ENCODE measurements at regions not wholly inside any gene's neighbourhood (a gene's known extent, or its start where the extent isn't known, plus 50 kb on each side); places are given as distances from the start of the nearest gene placed in this dataset.

GRCh38 chr9:16309082-16309468, 561.4 kb downstream of the BNC2 start:
- Mint-ChIP-seq H3K9me3 (peaks cover 17% of the 10 kb centered on the region), H3K4me1 (no peaks in the 10 kb centered on the region), H3K4me3 (no peak overlapping the region), H3K36me3 (ENCODE audit: insufficient read depth) (peaks cover 1% of the 10 kb centered on the region), H3K27me3 (no peaks in the 10 kb centered on the region), H3K27ac (ENCODE audit: low read depth) (no peak overlapping the region)
- no peak for ATAC-seq (replicated peaks; ENCODE audit: extremely low read depth, poor library complexity, severe bottlenecking)
- no peak for DNase-seq (ENCODE audit: low spot score in 2 of 2)

GRCh38 chr9:16309469-16310271, 560.8 kb downstream of the BNC2 start:
- no peak for ATAC-seq (replicated peaks; ENCODE audit: extremely low read depth, poor library complexity, severe bottlenecking)
- Mint-ChIP-seq H3K4me1 (no peaks in the 10 kb centered on the region), H3K36me3 (ENCODE audit: insufficient read depth) (peaks cover 1% of the 10 kb centered on the region), H3K27ac (ENCODE audit: low read depth) (no peak overlapping the region), H3K27me3 (no peaks in the 10 kb centered on the region), H3K9me3 (peaks cover 17% of the 10 kb centered on the region), H3K4me3 (no peak overlapping the region)
- no peak for DNase-seq (ENCODE audit: low spot score in 2 of 2)

- no peak for DNase-seq (ENCODE audit: low spot score in 2 of 2)
- Mint-ChIP-seq H3K9me3 (peaks cover 17% of the 10 kb centered on the region), H3K36me3 (ENCODE audit: insufficient read depth) (peaks cover 1% of the 10 kb centered on the region), H3K27ac (ENCODE audit: low read depth) (no peak overlapping the region), H3K4me1 (no peaks in the 10 kb centered on the region), H3K27me3 (no peaks in the 10 kb centered on the region), H3K4me3 (no peak overlapping the region)
- ATAC-seq (replicated peaks; ENCODE audit: extremely low read depth, poor library complexity, severe bottlenecking), result no peak
Measured at GRCh38 chr9:16310278-16311110, 560.0 kb downstream of the BNC2 start.

DNA sequence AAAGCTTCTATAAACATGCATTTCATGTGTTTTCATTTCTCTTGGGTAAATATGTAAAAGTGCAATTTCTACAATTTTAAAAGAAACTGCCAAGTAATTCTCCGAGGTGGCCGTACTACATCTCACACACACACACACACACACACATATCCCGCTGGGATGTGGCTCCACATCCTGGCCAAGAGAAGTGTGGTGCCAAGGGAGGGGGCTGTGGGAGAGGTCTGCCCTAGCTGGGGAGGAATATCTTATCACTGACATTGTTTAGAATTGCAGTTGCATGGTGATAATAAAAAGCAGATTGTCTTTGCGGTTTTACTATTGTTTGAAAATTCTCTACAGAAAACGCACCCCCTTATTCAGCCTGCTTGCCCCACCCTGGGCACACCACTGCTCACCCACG, 558.4 kb downstream of the BNC2 start:
- no peaks in the 10 kb centered on the region for H3K4me1 Mint-ChIP-seq
- ATAC-seq (replicated peaks; ENCODE audit: extremely low read depth, poor library complexity, severe bottlenecking) (no peak), DNase-seq (ENCODE audit: low spot score in 2 of 2) (no peak)
- H3K27me3 Mint-ChIP-seq, result no peaks in the 10 kb centered on the region
- no peak overlapping the region for H3K4me3 Mint-ChIP-seq
- peaks cover 11% of the 10 kb centered on the region for H3K9me3 Mint-ChIP-seq
- H3K36me3 Mint-ChIP-seq (ENCODE audit: insufficient read depth), result no peaks in the 10 kb centered on the region
- H3K27ac Mint-ChIP-seq (ENCODE audit: low read depth), result no peak overlapping the region

DNA sequence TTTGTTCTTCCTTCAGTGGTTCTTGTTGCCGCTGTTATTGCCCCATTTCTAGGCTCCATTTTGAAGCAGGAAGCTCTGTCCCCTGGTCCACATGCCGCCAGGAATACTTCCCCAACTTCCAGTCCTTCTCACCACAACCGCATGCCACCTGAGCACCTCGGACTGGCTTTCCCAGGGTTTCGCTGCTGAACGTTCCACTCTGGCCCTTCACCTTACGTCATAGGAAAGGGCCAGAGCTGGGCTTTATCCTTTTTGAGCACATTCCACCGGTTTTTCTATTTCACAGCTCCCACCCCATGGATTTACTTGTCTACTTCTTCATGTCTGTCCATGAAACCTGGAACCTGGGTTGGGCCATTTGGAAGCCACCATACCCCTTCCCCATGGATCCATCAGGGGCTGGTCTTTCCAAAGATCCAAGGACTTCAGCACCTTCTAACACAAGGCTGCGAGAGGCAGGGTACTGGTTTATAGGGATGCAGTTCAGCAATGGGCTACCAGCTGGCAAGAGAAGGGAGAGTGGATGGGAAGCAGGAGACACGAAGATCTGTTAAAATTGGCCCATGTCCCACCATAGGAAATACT, 557.4 kb downstream of the BNC2 start:
- Mint-ChIP-seq H3K4me3 (no peak overlapping the region), H3K27me3 (no peaks in the 10 kb centered on the region), H3K4me1 (no peaks in the 10 kb centered on the region), H3K27ac (ENCODE audit: low read depth) (no peak overlapping the region), H3K9me3 (peaks cover 11% of the 10 kb centered on the region), H3K36me3 (ENCODE audit: insufficient read depth) (no peaks in the 10 kb centered on the region)
- ATAC-seq (replicated peaks; ENCODE audit: extremely low read depth, poor library complexity, severe bottlenecking) (no peak), DNase-seq (ENCODE audit: low spot score in 2 of 2) (no peak)

GRCh38 chr9:16314476-16314875, 556.0 kb downstream of the BNC2 start:
- Mint-ChIP-seq H3K27me3 (no peaks in the 10 kb centered on the region), H3K9me3 (peaks cover 11% of the 10 kb centered on the region), H3K4me1 (no peaks in the 10 kb centered on the region), H3K4me3 (no peak overlapping the region), H3K27ac (ENCODE audit: low read depth) (no peak overlapping the region), H3K36me3 (ENCODE audit: insufficient read depth) (no peaks in the 10 kb centered on the region)
- no peak for DNase-seq (ENCODE audit: low spot score in 2 of 2)
- ATAC-seq (replicated peaks; ENCODE audit: extremely low read depth, poor library complexity, severe bottlenecking), result no peak

DNA sequence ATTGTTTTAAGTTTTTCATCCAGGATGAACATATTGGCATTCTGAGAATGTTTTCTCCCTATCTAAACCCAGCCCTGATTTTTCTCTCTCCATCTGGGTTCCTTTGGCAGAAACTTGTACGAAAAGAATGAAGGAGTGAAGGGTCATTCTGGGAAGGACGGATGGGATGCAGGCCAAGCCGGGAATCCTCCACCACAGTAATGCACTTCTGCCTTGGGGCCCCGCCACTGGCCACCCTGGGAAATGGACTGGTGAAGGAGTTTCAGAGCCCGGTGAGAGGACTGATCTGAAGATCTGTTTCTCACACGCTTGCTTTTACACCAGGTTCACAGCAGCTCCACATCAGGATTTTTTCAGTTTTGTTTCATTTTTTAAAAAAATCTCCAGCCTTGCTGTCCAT, 554.8 kb downstream of the BNC2 start:
- no peaks in the 10 kb centered on the region for H3K27me3 Mint-ChIP-seq
- ATAC-seq (replicated peaks; ENCODE audit: extremely low read depth, poor library complexity, severe bottlenecking), result no peak
- H3K9me3 Mint-ChIP-seq, result peaks cover 6% of the 10 kb centered on the region
- no peak overlapping the region for H3K4me3 Mint-ChIP-seq
- H3K36me3 Mint-ChIP-seq (ENCODE audit: insufficient read depth), result no peaks in the 10 kb centered on the region
- no peak overlapping the region for H3K27ac Mint-ChIP-seq (ENCODE audit: low read depth)
- no peaks in the 10 kb centered on the region for H3K4me1 Mint-ChIP-seq
- DNase-seq (ENCODE audit: low spot score in 2 of 2), result no peak

DNA sequence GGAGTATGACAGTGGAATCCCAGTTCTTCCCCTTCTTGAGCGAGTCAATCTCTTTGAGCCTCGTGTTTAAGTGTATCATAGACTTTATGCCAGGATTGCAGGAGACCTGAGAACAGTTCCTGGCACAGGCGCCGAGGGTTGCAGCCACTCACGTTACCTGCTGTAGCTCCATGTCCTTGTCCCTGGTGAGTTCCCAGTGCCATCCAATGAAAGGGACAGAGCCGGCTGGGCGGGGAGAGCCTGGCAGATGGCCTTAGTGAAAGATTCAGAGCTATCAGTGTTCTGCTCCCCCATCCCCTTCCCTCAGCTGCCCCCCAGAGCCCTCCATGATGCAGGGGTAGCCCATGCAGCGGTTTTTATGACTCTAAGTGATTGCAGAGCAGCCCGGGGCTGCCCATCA, 554.0 kb downstream of the BNC2 start:
- Mint-ChIP-seq H3K9me3 (peaks cover 5% of the 10 kb centered on the region), H3K36me3 (ENCODE audit: insufficient read depth) (no peaks in the 10 kb centered on the region), H3K27ac (ENCODE audit: low read depth) (no peak overlapping the region), H3K4me3 (no peak overlapping the region), H3K4me1 (no peaks in the 10 kb centered on the region), H3K27me3 (no peaks in the 10 kb centered on the region)
- DNase-seq (ENCODE audit: low spot score in 2 of 2) (no peak), ATAC-seq (replicated peaks; ENCODE audit: extremely low read depth, poor library complexity, severe bottlenecking) (no peak)

- no peaks in the 10 kb centered on the region for H3K27me3 Mint-ChIP-seq
- no peak for ATAC-seq (replicated peaks; ENCODE audit: extremely low read depth, poor library complexity, severe bottlenecking)
Measured at GRCh38 chr9:16316911-16317817, 553.3 kb downstream of the BNC2 start.

DNA sequence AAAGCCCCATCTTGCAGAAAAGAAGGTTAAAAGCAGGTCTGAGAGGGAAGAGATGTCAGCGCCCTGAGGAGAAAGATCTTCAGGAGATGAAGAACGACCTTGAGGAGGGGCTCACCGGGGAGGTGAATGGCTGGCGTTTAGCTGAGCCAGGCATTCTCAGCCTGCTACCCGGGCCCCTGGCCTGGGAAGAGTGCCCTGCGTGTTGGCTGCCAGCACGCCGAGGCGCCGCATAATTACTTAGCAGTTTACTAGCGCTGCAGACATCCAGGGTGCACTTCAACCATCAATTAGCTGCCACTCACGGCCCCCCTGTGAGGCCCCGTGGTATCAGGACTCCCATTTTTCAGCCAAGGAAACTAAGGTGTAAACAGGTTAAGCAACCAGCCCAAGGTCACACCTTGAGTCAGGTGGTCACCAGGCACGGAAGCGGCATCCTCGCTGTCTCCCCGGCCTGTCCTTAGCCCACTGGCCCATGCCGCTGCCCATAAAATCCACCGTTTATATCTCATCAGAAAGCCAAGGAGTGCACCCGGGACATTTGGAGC, 551.9 kb downstream of the BNC2 start:
- Mint-ChIP-seq H3K27ac (ENCODE audit: low read depth) (no peak overlapping the region), H3K27me3 (no peaks in the 10 kb centered on the region), H3K9me3 (no peaks in the 10 kb centered on the region), H3K4me3 (no peak overlapping the region), H3K36me3 (ENCODE audit: insufficient read depth) (no peaks in the 10 kb centered on the region), H3K4me1 (no peaks in the 10 kb centered on the region)
- no peak for DNase-seq (ENCODE audit: low spot score in 2 of 2)
- ATAC-seq (replicated peaks; ENCODE audit: extremely low read depth, poor library complexity, severe bottlenecking), result no peak

More at GRCh38 chr9:16316911-16317817, 553.3 kb downstream of the BNC2 start:
- DNase-seq (ENCODE audit: low spot score in 2 of 2), result no peak
- Mint-ChIP-seq H3K4me1 (no peaks in the 10 kb centered on the region), H3K27ac (ENCODE audit: low read depth) (no peak overlapping the region), H3K36me3 (ENCODE audit: insufficient read depth) (no peaks in the 10 kb centered on the region), H3K4me3 (no peak overlapping the region), H3K9me3 (peaks cover 5% of the 10 kb centered on the region)

DNA sequence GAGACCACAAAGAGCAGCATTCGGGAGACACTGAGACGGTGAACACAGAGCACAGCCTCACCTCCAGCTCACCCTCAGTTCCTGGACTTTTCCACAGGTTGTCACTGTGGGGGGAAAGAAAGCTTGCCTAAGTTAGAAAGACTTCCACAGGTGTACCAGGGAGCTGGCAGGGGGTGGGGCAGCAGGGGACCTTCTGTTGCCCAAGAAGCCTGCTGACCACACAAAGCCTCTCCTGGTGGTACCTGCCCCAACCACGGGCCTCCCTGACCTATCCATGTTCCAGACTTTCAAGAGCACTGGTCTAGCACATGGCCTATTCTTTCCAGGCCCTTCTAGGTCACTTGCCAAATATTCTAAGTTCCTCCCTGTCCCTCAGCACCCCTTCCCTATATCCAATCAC, 550.8 kb downstream of the BNC2 start:
- ATAC-seq (replicated peaks; ENCODE audit: extremely low read depth, poor library complexity, severe bottlenecking) (no peak), DNase-seq (ENCODE audit: low spot score in 2 of 2) (no peak)
- H3K27ac Mint-ChIP-seq (ENCODE audit: low read depth), result no peak overlapping the region
- H3K4me1 Mint-ChIP-seq, result no peaks in the 10 kb centered on the region
- H3K36me3 Mint-ChIP-seq (ENCODE audit: insufficient read depth), result no peaks in the 10 kb centered on the region
- H3K4me3 Mint-ChIP-seq, result no peak overlapping the region
- no peaks in the 10 kb centered on the region for H3K9me3 Mint-ChIP-seq
- H3K27me3 Mint-ChIP-seq, result no peaks in the 10 kb centered on the region

- H3K4me1 Mint-ChIP-seq, result no peaks in the 10 kb centered on the region
- ATAC-seq (replicated peaks; ENCODE audit: extremely low read depth, poor library complexity, severe bottlenecking) (no peak), DNase-seq (ENCODE audit: low spot score in 2 of 2) (no peak)
- no peaks in the 10 kb centered on the region for H3K27me3 Mint-ChIP-seq
- no peaks in the 10 kb centered on the region for H3K36me3 Mint-ChIP-seq (ENCODE audit: insufficient read depth)
- no peak overlapping the region for H3K27ac Mint-ChIP-seq (ENCODE audit: low read depth)
- no peak overlapping the region for H3K4me3 Mint-ChIP-seq
- H3K9me3 Mint-ChIP-seq, result no peaks in the 10 kb centered on the region
Measured at GRCh38 chr9:16320338-16320902, 550.0 kb downstream of the BNC2 start.
